ENCODE measurements at regions not wholly inside any gene's neighbourhood (a gene's known extent, or its start where the extent isn't known, plus 50 kb on each side); places are given as distances from the start of the nearest gene placed in this dataset.

DNA sequence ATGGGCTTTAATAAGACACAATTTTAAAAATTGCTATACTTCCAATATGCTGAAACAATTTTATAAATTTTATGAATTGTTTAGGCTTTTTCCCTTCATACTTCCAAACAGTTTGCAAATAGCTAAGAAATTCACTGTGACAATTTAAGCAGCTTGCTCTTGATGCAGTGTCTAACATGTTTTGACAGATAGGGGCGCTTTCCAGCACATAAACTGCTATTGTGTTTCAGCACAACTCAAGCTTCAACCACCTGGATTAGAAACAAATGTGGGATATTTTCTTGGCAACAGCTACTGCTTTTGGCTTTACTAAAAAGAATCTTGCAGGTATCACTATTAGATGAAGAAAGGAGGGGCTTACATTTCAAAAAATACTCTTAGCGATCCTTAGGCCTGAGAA lies 565.8 kb upstream of the DPPA4 start:
- DNase-seq: no peak

DNA sequence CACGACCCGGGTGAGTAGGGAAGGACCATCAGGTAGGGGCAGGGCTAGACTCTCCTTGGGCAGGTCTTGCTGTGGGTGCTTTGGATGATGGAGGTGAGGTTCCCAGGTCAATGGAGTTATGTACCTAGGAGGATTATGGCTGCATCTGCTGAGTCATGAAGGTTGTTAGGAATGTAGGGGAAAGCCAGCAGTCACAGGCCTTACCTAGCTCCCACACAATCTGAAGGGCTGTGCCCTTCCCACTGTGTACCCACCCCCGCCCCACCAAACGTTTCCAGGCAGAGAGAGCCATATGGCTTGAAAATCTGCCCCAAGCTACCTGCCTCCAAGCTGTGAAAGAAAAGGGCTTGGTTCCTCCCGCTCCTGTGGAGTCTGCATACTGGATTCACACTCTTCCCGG lies 573.4 kb upstream of the DPPA4 start:
- no peak for DNase-seq

DNA sequence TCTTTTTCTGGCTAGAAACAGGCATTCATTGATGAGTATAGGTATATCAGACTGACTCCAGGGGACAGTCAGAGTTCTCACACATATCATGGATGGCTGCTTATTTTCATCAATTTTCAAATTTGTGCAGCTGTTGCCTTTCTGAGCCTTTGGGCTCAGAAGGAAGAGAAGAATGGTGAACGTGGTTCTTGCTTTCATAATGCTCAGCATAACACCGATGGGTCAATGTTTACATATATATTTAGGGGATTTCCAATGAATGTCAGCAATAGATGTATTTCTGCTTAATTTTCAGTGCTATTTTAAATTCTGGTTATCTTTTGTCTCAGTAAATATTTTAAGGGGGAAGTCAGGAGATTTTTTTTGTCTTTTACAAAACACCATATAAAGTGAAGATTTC lies 581.4 kb upstream of the DPPA4 start:
- no peak for DNase-seq

DNA sequence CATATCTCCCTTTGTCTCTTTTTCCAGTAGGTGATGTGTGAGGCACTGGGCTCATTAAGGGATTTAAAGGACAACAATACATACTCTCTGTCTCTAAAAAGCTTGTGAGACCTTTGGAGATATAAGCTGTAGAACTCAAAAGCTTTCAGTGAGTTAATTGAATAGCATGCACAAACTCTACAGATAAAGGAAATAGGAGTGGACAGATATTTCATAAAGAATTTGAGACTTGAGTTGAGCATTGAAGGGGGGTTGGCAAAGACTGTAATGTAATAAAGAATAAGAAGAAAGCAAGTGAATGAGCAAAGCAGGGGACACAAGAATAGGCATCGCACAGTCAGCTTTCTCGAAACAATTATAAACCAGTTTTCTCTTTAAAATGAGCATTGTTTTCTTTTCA lies 583.4 kb upstream of the DPPA4 start:
- no peak for DNase-seq

DNA sequence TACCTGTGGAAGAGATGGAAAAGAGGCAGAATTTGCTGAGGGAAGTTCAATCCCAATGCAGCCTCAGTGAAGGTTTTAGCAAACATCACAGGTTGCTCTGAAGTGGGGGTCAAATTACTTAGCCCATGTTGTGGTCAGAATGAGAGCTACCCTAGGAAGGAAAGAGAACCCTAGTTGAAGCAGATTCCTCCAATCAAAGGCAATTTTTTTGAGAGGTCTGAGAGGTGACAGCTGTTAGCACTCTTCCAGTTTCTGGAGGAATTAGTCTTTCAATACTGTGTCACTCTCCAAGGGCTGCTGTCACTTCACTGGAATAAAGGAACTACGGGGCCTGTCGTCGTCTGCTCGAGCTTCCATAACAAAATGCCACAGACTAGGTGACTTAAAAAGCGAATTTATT lies 584.2 kb upstream of the DPPA4 start:
- DNase-seq: no peak

DNA sequence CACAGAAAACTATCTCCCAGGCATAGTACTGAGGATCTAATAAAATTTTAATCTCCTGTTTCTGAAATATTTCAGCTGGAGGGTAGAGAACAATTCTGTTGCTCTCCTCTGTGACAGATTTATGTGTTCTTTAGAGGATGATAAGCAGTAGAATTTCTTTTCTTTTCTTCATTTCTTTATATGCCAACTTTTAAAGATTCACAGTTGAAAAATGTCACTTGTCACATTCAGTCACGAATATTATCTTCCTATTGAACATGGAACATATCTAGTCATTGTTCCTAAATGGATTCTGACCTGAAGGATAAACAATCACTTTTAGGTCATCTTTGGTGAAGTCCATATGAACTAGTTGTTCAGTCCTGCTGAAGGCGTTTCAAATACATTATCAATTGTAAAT lies 585.5 kb upstream of the DPPA4 start:
- DNase-seq: peak in 1 of 2 donors; percentile 6

DNA sequence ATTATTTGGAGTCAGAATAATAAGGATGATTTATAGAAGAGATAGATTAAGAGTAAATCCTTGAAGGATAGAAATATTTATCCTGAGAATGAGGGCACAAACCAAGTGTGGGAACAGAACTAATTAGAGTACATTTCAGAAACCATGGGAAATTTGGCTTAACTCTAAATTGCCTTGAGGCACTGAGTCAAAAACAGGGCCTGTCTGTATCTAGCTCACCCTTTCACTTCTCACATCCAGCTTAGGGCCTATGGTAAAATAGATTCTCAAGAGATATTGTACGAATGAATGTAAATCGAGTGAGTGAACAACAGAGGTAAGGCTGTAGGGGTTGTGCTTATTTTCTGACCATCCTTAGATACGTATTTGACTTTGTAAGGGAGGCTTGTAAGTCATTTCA lies 586.1 kb upstream of the DPPA4 start:
- DNase-seq: no peak

DNA sequence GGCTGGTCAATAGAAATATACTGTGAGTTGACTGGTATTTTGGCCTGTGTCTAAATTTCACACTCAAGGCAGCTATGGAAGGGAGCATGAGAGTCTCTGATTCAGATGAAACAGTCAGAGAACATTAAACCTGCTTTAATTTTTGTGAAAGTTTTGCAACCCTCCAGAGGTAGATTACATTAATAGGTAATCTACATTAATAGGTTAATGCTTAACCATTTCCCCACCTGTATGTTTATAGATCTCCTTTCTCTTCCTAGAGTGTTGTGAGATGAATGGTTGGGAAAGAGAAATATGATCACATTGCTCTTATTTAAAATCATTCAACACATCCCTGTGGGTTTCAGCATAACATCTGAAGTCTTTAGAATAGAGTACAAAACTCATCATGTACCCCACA lies 586.9 kb upstream of the DPPA4 start:
- DNase-seq: no peak

DNA sequence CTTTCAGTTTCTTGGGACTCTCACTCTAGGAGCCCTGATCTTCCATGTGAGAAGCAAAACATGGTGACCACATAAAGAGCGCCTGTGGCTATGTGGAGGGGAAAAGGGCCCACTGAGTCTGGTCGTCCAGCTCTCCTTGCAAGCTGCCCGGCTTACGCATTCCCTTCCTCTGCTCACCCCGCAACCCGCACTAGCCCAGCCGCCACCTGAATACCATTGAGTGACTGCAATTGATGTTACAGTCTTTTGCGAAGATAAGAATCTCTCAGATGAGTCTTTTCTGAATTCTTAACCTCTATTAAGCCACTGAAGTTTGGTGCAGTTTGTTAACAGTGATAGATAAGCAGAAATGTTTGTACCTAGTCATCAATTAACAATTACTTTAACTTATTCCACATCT lies 589.0 kb upstream of the DPPA4 start:
- DNase-seq: no peak

DNA sequence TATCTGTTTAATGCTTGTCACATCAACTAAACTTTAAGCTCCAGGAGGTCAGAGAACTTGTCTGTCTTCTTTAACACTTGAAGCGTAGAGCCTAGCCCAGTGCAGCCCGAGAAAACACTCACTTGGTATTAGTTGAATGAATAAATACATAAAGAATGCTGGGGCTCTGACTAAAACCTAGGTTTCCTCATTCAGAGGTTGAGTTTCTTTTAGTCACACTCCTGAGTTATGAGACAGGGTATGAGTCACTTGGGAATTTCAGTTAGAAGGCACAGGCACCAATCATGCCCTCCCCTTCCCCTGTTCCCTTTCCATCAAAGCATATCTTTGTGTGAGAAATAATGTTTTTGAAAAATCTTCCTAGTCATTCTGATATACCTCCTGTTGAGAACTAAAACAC lies 589.8 kb upstream of the DPPA4 start:
- DNase-seq: no peak

DNA sequence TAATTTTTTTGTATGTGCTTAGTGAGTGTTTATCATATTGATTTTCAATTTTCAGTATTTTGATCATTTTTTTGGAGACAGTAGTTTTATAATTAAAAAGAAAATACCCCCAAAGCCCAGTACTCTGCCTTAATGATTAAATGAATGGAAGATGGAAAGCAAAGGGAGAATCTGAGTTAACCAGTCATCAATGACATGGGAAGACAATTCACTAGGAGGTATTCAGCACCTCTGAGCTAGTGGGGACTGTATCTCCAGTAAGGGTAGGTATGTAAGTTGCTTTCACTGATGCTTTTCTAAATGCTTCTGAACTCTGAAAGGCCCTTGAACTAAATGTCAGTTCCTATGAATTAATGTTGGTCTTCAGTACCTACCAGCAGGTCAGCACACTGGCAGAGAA lies 590.4 kb upstream of the DPPA4 start:
- no peak for DNase-seq

DNA sequence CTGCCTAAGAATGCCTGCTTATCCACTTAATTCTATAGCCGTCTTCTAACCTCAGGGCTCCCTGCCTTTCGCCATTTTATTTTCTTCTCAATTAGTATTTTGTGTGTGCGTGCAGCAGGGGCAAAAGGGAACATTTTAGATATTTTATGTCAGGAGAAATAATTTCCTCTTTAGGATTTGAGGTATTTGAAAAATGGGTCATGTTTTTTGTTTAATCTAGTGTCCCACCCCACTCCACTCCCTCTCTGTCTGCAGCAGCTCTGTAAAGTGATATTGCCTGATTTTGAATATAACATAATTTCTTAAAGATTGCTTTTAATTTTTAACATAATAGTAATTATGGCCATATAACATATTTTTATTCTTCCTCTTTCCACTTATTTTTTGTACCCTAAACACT lies 593.2 kb upstream of the DPPA4 start:
- DNase-seq: no peak

DNA sequence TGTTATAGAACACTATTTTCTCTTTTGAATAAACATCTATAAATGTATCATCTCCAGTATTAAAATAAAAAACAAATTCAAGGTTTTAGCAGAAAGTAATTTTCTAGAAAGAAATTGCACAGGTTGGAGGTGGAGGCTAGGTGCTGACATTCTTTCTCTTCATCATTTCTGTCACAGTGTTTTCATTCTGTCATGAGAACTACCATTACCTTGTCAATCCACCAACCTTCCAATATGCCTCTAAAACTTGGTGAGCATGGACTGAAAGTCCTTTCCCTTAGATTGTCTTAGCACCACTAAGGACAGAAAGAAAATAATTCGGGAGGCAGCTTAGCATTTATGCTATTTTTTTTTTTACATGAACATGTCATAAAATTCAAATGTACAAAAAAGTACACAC lies 596.2 kb upstream of the DPPA4 start:
- no peak for DNase-seq

DNA sequence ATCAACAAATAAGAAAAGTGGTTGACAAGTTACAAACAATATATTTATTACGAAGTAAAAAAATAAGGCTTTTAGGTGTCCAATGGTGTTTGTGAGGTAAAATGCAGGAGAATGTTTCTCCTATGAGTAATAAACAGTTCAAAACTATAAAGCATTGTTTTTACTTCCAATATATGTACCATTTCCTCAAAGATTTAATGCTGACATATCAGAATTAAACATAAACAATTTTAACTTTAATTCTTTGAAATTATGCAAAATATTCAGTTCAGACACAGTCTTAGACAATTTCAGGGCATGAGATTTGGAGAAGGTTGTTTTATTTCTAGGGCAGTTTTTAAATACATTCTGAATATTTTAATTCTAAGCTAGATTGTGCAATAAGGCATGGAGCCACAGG lies 602.5 kb upstream of the DPPA4 start:
- DNase-seq: no peak

DNA sequence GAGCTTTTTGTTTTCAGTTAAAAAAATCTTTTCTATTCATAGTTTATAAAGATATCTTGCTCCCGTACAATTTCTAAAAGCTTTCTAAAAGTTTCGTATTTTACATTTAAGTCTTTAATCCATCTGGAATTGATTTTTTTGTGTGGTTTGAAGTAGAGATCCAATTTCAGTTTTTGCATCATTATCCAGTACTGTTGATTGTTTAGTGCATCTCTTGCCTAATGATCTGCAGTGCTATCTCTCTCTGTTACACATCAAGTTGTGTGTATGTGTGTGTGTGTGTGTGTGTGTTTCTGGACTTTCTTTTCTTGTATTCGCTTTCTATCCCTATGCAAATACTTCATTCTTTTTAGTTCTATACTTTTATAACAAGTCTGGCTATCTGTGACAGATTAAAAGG lies 605.8 kb upstream of the DPPA4 start:
- no peak for DNase-seq

DNA sequence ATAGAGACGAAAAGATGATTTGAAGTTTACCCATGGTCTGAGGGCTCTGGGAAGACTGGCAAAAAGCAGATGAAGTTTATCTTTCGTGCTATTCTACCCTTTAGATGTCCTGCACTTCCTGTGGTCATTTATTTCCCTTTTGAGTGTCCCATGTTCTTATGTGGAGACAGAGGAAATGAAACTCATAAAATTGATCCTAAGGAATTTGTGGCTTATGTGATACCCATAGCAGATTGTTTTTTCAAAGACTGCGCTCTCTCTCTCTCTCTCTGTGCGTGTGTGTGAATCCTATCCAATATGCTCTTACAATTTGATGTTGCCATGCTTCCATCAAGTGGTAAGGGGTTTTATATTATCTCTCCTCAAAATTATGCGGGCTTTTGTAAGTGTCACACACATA lies 607.5 kb upstream of the DPPA4 start:
- DNase-seq: no peak

DNA sequence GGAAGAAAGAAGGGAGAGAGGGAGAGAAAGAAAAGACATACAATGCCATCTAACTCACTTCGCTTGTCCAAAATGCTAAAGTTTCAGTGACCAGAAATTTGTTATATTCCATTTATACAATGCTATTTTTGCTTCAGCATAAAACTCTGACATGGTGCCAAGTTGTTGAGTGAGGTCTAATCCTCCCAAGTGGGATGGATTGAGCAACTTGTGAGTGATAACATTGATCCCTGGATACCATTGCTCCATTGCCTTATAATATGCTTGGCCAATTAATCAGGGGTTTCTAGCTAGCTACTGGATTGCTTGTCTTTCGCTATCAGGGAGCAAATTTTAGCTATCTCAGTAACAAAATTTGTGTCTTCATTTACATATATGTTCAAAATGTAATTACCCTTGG lies 615.6 kb upstream of the DPPA4 start:
- peak in 1 of 2 donors; percentile 5 for DNase-seq

DNA sequence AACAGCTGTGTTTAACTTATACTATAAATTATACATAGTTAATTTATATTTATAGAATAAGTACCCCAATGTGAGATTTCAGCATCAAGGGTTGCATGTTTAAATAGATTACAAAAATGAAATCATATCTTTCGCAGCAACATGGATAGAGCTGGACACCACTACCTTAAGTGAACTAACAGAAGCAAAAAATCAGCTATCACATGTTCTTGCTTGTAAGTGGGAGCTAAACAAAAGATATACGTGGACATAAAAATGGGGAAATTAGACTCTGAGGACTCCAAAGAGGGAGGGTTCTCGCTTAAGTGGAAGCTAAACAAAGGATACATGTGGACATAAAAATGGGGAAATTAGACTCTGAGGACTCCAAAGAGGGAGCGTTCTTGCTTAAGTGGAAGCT lies 626.5 kb upstream of the DPPA4 start:
- peak in 1 of 2 donors; percentile 13 for DNase-seq

DNA sequence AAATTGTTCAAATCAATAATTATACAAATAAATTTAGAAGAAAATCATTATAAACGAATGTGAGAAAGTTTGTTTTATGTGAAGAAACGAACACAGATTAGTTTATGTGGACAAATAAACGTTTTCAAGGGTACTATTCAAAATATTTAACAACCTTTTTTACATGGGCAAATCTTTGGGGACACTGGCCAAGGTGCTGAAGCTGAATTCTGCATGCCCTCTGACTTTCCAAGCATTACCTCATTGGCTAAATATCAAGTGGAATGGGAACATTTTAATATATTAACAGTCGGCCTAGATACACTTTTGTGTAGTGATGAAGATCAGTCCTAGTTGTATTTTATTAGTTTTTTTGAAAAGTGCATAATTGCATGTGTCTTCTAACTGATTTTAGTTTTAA lies 636.4 kb upstream of the DPPA4 start:
- DNase-seq: no peak

DNA sequence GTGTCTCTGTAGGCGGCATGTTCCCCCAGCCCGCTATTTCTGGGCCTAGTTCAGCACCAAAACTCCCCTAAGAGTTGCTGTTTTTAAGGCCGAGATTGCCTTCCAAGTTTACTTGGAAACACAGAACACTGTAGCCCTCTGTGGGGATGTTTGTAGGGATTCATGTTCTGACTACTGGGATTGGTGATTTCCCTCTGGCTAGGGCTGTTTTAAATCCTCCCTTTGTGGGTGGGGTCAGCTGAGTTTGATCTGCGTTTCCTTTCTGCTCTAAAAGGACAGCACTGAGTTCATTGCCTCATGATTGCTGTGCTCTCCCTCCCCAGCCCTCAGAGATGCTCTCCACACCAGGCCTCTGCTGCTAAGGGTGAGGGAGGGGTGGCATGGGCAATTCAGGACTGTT lies 640.6 kb upstream of the DPPA4 start:
- no peak for DNase-seq

DNA sequence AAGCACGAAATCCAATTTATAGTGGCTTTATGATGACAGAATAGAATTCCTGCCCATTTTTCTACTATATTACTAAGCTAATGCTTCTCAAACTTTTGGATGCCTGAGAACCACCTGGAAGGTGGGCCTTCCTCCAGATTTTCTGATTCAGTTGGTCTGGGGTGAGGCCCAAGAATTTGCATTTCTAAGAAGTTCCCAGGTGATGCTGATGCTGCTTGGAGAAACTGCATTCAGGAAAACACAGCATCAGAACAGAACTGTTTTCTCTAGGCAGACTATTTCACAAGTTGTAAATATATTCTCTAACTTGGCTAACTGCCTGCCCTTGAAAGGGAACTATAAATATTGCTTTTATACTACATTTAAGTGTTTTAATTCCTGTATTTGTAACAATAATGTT lies 644.9 kb upstream of the DPPA4 start:
- DNase-seq: peak in 1 of 2 donors; percentile 17

DNA sequence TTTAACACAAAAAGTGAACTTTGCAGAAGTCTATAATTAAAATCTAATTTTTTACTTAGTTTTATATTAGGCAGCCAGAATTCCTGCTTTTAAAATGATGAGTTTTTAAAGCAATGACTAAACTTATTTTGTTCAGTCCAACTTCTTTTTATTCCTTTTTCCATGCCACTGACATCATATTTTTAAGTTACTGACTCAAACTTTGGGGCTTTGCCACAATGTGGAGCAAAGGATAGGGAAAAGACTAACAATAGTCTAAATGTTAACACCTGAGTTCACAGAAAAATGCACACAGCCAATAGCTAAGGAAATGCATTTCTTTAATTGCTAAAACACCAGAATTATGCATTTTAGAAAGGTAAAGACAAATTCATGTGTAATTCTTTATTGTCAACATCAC lies 647.6 kb upstream of the DPPA4 start:
- no peak for DNase-seq

DNA sequence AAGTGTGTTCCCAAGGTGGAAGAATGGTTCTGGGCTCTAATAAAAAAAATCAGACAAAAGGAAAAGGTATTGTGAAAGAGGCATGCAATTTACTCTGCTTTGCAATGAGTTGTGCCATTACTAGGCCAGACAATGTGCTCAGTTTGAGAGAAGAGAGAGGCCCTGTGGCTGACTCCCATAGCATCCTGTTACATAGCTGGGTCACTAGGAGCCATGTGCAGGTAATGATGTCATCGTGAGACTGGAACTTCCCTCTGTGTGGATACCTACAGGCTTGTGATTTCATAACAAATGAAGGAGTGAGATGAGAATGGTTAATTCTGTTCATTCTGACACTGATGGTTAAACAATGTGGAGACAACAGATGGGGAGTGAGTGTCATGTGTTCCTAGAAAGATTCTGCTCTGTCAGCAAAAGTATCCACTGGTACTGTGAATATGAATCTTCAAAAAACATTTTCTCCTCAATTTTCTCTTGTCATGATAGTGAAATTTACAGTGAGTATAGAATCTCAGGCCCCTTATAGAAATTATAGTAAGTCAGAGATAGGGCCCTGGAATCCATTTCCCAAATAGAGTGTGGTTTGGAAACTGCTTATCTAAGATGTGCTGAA lies 648.7 kb upstream of the DPPA4 start:
- no peak for DNase-seq

DNA sequence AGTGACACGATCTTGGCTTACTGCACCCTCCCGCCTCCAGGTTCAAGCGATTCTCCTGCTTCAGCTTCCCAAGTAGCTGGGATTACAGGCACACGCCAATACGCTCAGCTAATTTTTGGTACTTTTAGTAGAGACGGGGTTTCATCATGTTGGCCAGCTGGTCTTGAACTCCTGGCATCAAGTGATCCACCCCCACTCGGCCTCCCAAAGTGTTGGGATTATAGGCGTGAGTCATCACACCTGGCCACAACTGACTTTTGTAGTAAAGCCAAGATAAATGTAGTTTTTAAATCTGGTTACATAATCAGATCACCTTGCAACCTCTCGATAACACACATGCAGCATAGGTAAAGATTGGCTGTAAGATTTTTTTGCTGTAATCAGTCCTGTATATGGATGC lies 657.5 kb upstream of the DPPA4 start:
- DNase-seq: no peak

DNA sequence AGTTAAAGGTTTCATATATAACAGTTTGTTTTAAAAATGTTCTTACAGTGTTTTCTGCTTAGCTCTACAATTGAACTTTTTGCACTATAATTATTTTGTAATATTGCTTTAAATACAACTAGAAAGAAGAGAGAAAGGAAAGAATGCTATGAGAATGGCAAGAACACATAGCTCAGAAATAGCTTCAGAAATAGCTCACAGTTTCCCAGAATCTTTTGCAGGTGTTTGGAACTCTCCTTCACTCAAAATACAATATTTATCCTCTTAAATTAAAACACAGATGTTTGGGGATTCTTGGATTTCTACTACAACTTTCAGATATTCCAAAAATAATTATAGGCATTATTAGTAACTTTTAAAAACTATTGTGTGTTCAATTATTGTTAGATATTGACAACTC lies 658.0 kb upstream of the DPPA4 start:
- DNase-seq: no peak
